PC-3 (cell line): ENCODE measurements at regions not wholly inside any gene's neighbourhood (a gene's known extent, or its start where the extent isn't known, plus 50 kb on each side); places are given as distances from the start of the nearest gene placed in this dataset.

Source experiments
- ATAC-seq: fragments of 200-7000 bp; cut with Tn5 transposase; 2 replicates; pipeline ENCODE4 v1.9.1; 2020; ENCODE audit warnings: mild to moderate bottlenecking, moderate library complexity
- BruUV-seq: library from RNA; stranded (reverse); fragments of 400-500 nt; replicated peaks from 2 replicates; lab custom pipeline; 2021; lab: Mats Ljungman, UMichigan
- CTCF ChIA-PET: fragments of 300-600 bp; sonication (Branson Sonifier 250); formaldehyde crosslinking; loops from one replicate; lab custom pipeline; 2022; ENCODE audit warnings: antibody characterized with exemption; lab: Charles Lee
- POLR2A ChIA-PET: fragments of 300-600 bp; sonication (Branson Sonifier 250); formaldehyde crosslinking; loops from one replicate; lab custom pipeline; 2022; ENCODE audit warnings: antibody characterized with exemption; ENCODE audit not compliant: unreplicated experiment; lab: Charles Lee
- DNase-seq: peaks from one replicate; pipeline ENCODE4 v3.0.0-alpha.2; 2015
- H2AFZ ChIP-seq: fragments of 300-600 bp; sonication (generic); 2 replicates; pipeline ENCODE4 v1.6.0; 2016; ENCODE audit warnings: antibody characterized with exemption, low read length
- H3F3A ChIP-seq: fragments of 300-600 bp; sonication (generic); one replicate; pipeline ENCODE4 v1.6.0; 2017; ENCODE audit warnings: antibody characterized with exemption, low read length, control low read depth, mild to moderate bottlenecking; ENCODE audit not compliant: unreplicated experiment
- H3K27ac ChIP-seq: fragments of 300-600 bp; sonication (generic); 2 replicates; pipeline ENCODE4 v1.5.1; 2016; ENCODE audit warnings: mild to moderate bottlenecking, low read length
- H3K27me3 ChIP-seq: fragments of 300-600 bp; sonication (generic); 2 replicates; pipeline ENCODE4 v1.6.1; 2016; ENCODE audit warnings: low read length, mixed read lengths
- H3K36me3 ChIP-seq: fragments of 300-600 bp; sonication (generic); 2 replicates; pipeline ENCODE4 v1.6.1; 2016; ENCODE audit warnings: low read depth, mixed run types, low read length, mixed read lengths
- H3K4me1 ChIP-seq: fragments of 300-600 bp; sonication (generic); 2 replicates; pipeline ENCODE4 v1.5.1; 2016; ENCODE audit warnings: low read length; ENCODE audit not compliant: insufficient read depth
- H3K4me2 ChIP-seq: fragments of 300-600 bp; sonication (generic); 2 replicates; pipeline ENCODE4 v1.6.0; 2016; ENCODE audit warnings: low read length
- H3K4me3 ChIP-seq: fragments of 300-600 bp; sonication (generic); 2 replicates; pipeline ENCODE4 v1.5.1; 2016; ENCODE audit warnings: mild to moderate bottlenecking, low read length, mixed read lengths
- H3K79me2 ChIP-seq: fragments of 300-600 bp; sonication (generic); 2 replicates; pipeline ENCODE4 v1.6.1; 2017; ENCODE audit warnings: low read length, mixed read lengths
- H3K9ac ChIP-seq: fragments of 300-600 bp; sonication (generic); 2 replicates; pipeline ENCODE4 v1.6.0; 2016; ENCODE audit warnings: mild to moderate bottlenecking, low read length
- H3K9me2 ChIP-seq: fragments of 300-600 bp; sonication (generic); replicated peaks from 2 replicates; pipeline ENCODE4 v1.6.1; 2016; ENCODE audit warnings: mixed run types, low read length, mixed read lengths
- H3K9me3 ChIP-seq: fragments of 300-600 bp; sonication (generic); 2 replicates; pipeline ENCODE4 v1.6.1; 2016; ENCODE audit warnings: low read length, mixed read lengths
- H4K20me1 ChIP-seq: fragments of 300-600 bp; sonication (generic); 2 replicates; pipeline ENCODE4 v1.6.1; 2016; ENCODE audit warnings: low read length, mixed read lengths
- CTCF ChIP-seq: fragments of 300-600 bp; sonication (generic); conservative IDR thresholded peaks from 2 replicates; pipeline ENCODE4 v1.5.1; 2017; ENCODE audit warnings: antibody characterized with exemption, low read depth, mild to moderate bottlenecking, low read length
- EZH2 ChIP-seq: fragments of 300-600 bp; sonication (generic); IDR thresholded peaks from one replicate; pipeline ENCODE4 v1.6.1; 2017; ENCODE audit warnings: antibody characterized with exemption, mild to moderate bottlenecking, low read length; ENCODE audit not compliant: unreplicated experiment
- EZH2phosphoT487 ChIP-seq: fragments of 300-600 bp; sonication (generic); IDR thresholded peaks from 2 replicates; pipeline ENCODE4 v1.6.1; 2018; ENCODE audit warnings: mild to moderate bottlenecking, antibody characterized with exemption, low read length, borderline replicate concordance
- intact Hi-C: fragments of 100-400 bp; cut with micrococcal nuclease; formaldehyde crosslinking; loops from 2 replicates; pipeline ENCODE4 v1.9.0; 2023

- CTCF ChIA-PET: no interaction called here
- intact Hi-C loops: no loop called here
- Histone ChIP-seq H3K9ac (no peak overlapping the region), H4K20me1 (no peaks in the 10 kb centered on the region), H3K4me2 (no peak overlapping the region), H3K4me3 (no peak overlapping the region), H3K27me3 (no peaks in the 10 kb centered on the region), H3K36me3 (no peaks in the 10 kb centered on the region), H3F3A (no peaks in the 10 kb centered on the region), H3K79me2 (no peaks in the 10 kb centered on the region), H3K27ac (no peak overlapping the region), H3K4me1 (no peaks in the 10 kb centered on the region), H3K9me2 (no peaks in the 10 kb centered on the region), H2AFZ (no peak overlapping the region), H3K9me3 (no peaks in the 10 kb centered on the region)
- DNase-seq (no peak), ATAC-seq (no peak)
- no peak for TF ChIP-seq EZH2
- TF ChIP-seq CTCF: no peak
- no peak for TF ChIP-seq EZH2phosphoT487
- BruUV-seq: no TSS peak
- POLR2A ChIA-PET: no interaction called here
These were observed 115.1 kb upstream of the LSM14A start for GRCh38 chr19:34057155-34057554.

DNA sequence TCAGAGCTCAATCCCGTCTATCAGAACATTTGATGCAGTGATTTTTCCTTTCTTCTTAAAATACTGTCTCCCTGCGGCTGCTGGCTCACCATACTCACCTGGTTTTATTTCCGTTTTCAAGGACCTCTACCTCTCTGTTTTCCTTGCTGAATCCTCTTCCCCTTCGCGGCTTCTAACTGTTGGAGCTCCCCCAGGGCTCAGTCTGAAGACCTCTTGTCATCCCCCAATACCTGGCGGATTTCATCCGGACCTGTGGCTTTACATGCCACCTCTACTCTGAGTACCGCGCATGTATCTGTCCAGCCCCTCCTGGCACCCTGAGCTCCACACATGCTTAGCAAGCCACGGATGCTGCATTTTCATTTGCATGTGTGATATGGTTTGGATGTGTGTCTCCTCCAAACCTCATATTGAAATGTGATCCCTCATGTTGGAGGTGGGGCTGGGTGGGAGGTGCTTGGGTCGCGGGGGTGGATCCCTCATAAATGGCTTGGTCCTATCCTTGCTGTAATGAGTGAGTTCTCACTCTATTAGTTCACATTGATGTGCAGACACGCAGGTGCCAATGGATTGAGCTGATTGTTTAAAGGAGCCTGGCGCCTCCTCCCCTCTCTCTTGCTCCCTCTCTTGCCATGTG lies 106.2 kb upstream of the LSM14A start:
- POLR2A ChIA-PET: no interaction called here
- CTCF ChIA-PET: no interaction called here
- H3K27me3 ChIP-seq: no peaks in the 10 kb centered on the region
- H3K4me1 ChIP-seq: peaks cover 11% of the 10 kb centered on the region
- no peaks in the 10 kb centered on the region for H3K36me3 ChIP-seq
- DNase-seq (no peak), ATAC-seq (no peak)
- no peaks in the 10 kb centered on the region for H3K79me2 ChIP-seq
- H3K9me2 ChIP-seq: no peaks in the 10 kb centered on the region
- no TSS peak for BruUV-seq
- TF ChIP-seq EZH2: no peak
- TF ChIP-seq EZH2phosphoT487: no peak
- TF ChIP-seq CTCF: no peak
- H3K4me2 ChIP-seq: no peak overlapping the region
- no peaks in the 10 kb centered on the region for H3F3A ChIP-seq
- H3K27ac ChIP-seq: no peak overlapping the region
- no peak overlapping the region for H3K9ac ChIP-seq
- H2AFZ ChIP-seq: no peak overlapping the region
- H3K4me3 ChIP-seq: no peak overlapping the region
- no peaks in the 10 kb centered on the region for H3K9me3 ChIP-seq
- intact Hi-C loops: no loop called here
- no peaks in the 10 kb centered on the region for H4K20me1 ChIP-seq

DNA sequence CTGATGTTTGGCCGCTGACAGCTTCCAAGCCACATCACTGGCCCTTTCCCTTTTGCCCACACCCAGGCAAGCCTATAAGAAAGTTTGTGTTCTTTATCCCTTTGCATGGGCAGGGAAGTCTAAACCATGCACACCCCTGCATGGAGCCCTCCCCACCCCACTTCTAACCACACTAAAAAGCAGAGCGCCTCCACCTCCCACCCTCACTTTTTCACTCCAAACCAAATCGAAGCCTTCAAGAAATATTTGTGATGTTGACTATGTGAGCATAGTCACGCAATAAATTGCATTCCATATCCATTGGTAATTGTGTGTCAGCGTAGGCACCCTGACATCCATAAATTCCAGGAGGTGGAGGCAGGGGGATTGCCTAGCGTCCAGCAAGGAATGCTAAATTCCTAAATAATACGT lies 104.4 kb upstream of the LSM14A start:
- Histone ChIP-seq H3K9ac (peak overlapping the region; percentile 56), H3K36me3 (no peaks in the 10 kb centered on the region), H3K27me3 (no peaks in the 10 kb centered on the region), H3K9me3 (no peaks in the 10 kb centered on the region), H3K4me1 (peaks cover 11% of the 10 kb centered on the region), H3K27ac (peak overlapping the region; percentile 92), H3K4me2 (peak overlapping the region; percentile 71), H4K20me1 (no peaks in the 10 kb centered on the region), H3K9me2 (no peaks in the 10 kb centered on the region), H3K4me3 (peak overlapping the region; percentile 45; the same call in 1 of the 2 replicates), H3F3A (no peaks in the 10 kb centered on the region), H2AFZ (0 out of 2 replicates have a peak overlapping the region, but pooled peaks have one; percentile 8), H3K79me2 (no peaks in the 10 kb centered on the region)
- ChIA-PET POLR2A (no interaction called here), CTCF (no interaction called here)
- DNase-seq: peak; percentile 94
- peak; percentile 89 for ATAC-seq
- intact Hi-C loops: loop anchor here (1.0 kb wide), 1 partner anchor 28 kb away; no protein-coding TSS in a partner anchor
- no TSS peak for BruUV-seq
- no peak for TF ChIP-seq EZH2phosphoT487
